ENCODE measurements at regions not wholly inside any gene's neighbourhood (a gene's known extent, or its start where the extent isn't known, plus 50 kb on each side); places are given as distances from the start of the nearest gene placed in this dataset.

DNA sequence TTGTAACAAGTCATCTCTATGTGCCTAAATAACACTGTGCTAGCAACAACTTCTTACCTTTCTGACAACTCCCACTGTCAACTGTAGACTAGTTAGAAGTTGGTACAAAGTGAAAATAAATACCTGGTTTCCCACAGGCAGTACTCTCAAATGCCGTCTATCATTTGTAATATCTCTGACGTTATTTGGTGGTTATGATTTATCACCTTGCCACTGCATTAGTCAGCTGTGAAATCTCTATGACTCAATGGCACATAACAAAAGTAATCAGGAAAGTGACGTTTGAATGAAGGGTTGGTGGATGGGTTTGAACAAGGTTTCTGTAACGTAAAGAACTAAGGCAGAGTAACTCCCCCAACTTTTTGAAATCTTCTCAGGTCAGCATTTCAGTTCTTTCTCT lies 592.3 kb downstream of the MAT2B start:
- TF ChIP-seq MXI1 (conservative IDR thresholded peaks at IDR 0.05; ENCODE audit: poor library complexity, severe bottlenecking) (no peak), TAF1 (IDR thresholded peaks at IDR 0.05; ENCODE audit: low read depth) (no peak), EZH2 (IDR thresholded peaks at IDR 0.05; ENCODE audit: borderline replicate concordance, insufficient read depth, low read length, poor library complexity, severe bottlenecking) (no peak), EP300 (conservative IDR thresholded peaks at IDR 0.05; ENCODE audit: poor library complexity, severe bottlenecking) (no peak), RAD21 (conservative IDR thresholded peaks at IDR 0.05) (no peak), CTCF (IDR thresholded peaks at IDR 0.05; ENCODE audit: poor library complexity, severe bottlenecking) (no peak), POLR2AphosphoS5 (IDR thresholded peaks at IDR 0.05) (no peak), SMC3 (conservative IDR thresholded peaks at IDR 0.05; ENCODE audit: poor library complexity) (no peak)
- TF ChIP-seq, protein P1, sequence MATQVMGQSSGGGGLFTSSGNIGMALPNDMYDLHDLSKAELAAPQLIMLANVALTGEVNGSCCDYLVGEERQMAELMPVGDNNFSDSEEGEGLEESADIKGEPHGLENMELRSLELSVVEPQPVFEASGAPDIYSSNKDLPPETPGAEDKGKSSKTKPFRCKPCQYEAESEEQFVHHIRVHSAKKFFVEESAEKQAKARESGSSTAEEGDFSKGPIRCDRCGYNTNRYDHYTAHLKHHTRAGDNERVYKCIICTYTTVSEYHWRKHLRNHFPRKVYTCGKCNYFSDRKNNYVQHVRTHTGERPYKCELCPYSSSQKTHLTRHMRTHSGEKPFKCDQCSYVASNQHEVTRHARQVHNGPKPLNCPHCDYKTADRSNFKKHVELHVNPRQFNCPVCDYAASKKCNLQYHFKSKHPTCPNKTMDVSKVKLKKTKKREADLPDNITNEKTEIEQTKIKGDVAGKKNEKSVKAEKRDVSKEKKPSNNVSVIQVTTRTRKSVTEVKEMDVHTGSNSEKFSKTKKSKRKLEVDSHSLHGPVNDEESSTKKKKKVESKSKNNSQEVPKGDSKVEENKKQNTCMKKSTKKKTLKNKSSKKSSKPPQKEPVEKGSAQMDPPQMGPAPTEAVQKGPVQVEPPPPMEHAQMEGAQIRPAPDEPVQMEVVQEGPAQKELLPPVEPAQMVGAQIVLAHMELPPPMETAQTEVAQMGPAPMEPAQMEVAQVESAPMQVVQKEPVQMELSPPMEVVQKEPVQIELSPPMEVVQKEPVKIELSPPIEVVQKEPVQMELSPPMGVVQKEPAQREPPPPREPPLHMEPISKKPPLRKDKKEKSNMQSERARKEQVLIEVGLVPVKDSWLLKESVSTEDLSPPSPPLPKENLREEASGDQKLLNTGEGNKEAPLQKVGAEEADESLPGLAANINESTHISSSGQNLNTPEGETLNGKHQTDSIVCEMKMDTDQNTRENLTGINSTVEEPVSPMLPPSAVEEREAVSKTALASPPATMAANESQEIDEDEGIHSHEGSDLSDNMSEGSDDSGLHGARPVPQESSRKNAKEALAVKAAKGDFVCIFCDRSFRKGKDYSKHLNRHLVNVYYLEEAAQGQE (IDR thresholded peaks at IDR 0.05; ENCODE audit: borderline replicate concordance): no peak
- no peak overlapping the region for H3K9ac ChIP-seq (ENCODE audit: low read length)
- H3K9me2 ChIP-seq (ENCODE audit: insufficient read depth, low read length): no peaks in the 10 kb centered on the region
- no peaks in the 10 kb centered on the region for H3K36me3 ChIP-seq (ENCODE audit: insufficient read depth, low read length)
- no peak overlapping the region for H2AFZ ChIP-seq (ENCODE audit: low read depth, low read length)
- H3K4me3 ChIP-seq (ENCODE audit: low read length): no peak overlapping the region
- no peak overlapping the region for H3K27ac ChIP-seq (ENCODE audit: low read length)
- H3F3A ChIP-seq (ENCODE audit: insufficient read depth, low read length, poor library complexity, severe bottlenecking): no peaks in the 10 kb centered on the region
- H3K79me2 ChIP-seq (replicated peaks; ENCODE audit: insufficient read depth, low read length): no peaks in the 10 kb centered on the region
- H3K27me3 ChIP-seq (ENCODE audit: insufficient read depth, low read depth, low read length): no peaks in the 10 kb centered on the region
- H3K4me2 ChIP-seq (ENCODE audit: low read length): no peak overlapping the region
- no peaks in the 10 kb centered on the region for H3K9me3 ChIP-seq (ENCODE audit: low read length)
- no peaks in the 10 kb centered on the region for H4K20me1 ChIP-seq (ENCODE audit: insufficient read depth)

DNA sequence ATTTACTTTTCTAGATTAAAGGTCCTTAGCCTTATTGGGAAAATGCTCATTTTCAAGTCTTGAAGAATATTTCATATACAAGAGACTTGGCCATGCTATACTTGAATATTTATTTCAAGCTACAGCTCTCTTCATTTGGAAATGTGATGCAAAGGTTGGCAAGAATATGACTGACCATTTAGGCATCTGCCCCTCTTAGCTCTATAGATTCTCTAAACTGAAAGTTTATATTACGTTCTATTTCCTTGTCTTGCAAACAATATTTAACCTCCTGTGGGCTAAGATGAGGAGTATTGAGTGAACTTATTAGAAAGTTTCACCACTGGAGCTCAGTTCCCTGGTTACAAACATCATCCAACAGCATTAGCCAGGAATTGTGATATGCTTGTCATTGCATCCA lies 593.1 kb downstream of the MAT2B start:
- Histone ChIP-seq H3K36me3 (ENCODE audit: insufficient read depth, low read length) (no peaks in the 10 kb centered on the region), H3K79me2 (replicated peaks; ENCODE audit: insufficient read depth, low read length) (no peaks in the 10 kb centered on the region), H4K20me1 (ENCODE audit: insufficient read depth) (no peaks in the 10 kb centered on the region), H3F3A (ENCODE audit: insufficient read depth, low read length, poor library complexity, severe bottlenecking) (no peaks in the 10 kb centered on the region), H3K4me2 (ENCODE audit: low read length) (no peak overlapping the region), H3K9ac (ENCODE audit: low read length) (no peak overlapping the region), H3K27ac (ENCODE audit: low read length) (no peak overlapping the region), H2AFZ (ENCODE audit: low read depth, low read length) (no peak overlapping the region), H3K9me3 (ENCODE audit: low read length) (no peaks in the 10 kb centered on the region), H3K4me3 (ENCODE audit: low read length) (no peak overlapping the region), H3K9me2 (ENCODE audit: insufficient read depth, low read length) (no peaks in the 10 kb centered on the region), H3K27me3 (ENCODE audit: insufficient read depth, low read depth, low read length) (no peaks in the 10 kb centered on the region)
- TF ChIP-seq RAD21 (conservative IDR thresholded peaks at IDR 0.05) (no peak), SMC3 (conservative IDR thresholded peaks at IDR 0.05; ENCODE audit: poor library complexity) (no peak), CTCF (IDR thresholded peaks at IDR 0.05; ENCODE audit: poor library complexity, severe bottlenecking) (no peak), EZH2 (IDR thresholded peaks at IDR 0.05; ENCODE audit: borderline replicate concordance, insufficient read depth, low read length, poor library complexity, severe bottlenecking) (no peak), POLR2AphosphoS5 (IDR thresholded peaks at IDR 0.05) (no peak), EP300 (conservative IDR thresholded peaks at IDR 0.05; ENCODE audit: poor library complexity, severe bottlenecking) (no peak), TAF1 (IDR thresholded peaks at IDR 0.05; ENCODE audit: low read depth) (no peak), MXI1 (conservative IDR thresholded peaks at IDR 0.05; ENCODE audit: poor library complexity, severe bottlenecking) (no peak)
- TF ChIP-seq, protein P1 (IDR thresholded peaks at IDR 0.05; ENCODE audit: borderline replicate concordance): no peak
